ENCODE measurements at regions not wholly inside any gene's neighbourhood (a gene's known extent, or its start where the extent isn't known, plus 50 kb on each side); places are given as distances from the start of the nearest gene placed in this dataset.

- intact Hi-C loops (cut with DNase I) = no loop called here
- Histone ChIP-seq H3K36me3 (no peaks in the 10 kb centered on the region), H3K9me3 (no peaks in the 10 kb centered on the region), H3K4me1 (peaks cover 0 to 23% (median 10%) of the 10 kb centered on the region in 3 donors), H3K4me3 (no peak overlapping the region), H3K27me3 (peaks cover 0 to 42% (median 0%) of the 10 kb centered on the region in 4 donors), H3K27ac (no peak overlapping the region)
- WGBS, 2 donors = 84% methylated on average over 4 of the region's 4 CpGs
- DNase-seq = no peak
- TF ChIP-seq, protein P1, sequence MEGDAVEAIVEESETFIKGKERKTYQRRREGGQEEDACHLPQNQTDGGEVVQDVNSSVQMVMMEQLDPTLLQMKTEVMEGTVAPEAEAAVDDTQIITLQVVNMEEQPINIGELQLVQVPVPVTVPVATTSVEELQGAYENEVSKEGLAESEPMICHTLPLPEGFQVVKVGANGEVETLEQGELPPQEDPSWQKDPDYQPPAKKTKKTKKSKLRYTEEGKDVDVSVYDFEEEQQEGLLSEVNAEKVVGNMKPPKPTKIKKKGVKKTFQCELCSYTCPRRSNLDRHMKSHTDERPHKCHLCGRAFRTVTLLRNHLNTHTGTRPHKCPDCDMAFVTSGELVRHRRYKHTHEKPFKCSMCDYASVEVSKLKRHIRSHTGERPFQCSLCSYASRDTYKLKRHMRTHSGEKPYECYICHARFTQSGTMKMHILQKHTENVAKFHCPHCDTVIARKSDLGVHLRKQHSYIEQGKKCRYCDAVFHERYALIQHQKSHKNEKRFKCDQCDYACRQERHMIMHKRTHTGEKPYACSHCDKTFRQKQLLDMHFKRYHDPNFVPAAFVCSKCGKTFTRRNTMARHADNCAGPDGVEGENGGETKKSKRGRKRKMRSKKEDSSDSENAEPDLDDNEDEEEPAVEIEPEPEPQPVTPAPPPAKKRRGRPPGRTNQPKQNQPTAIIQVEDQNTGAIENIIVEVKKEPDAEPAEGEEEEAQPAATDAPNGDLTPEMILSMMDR (IDR thresholded peaks at IDR 0.05) = no peak
- no peak for TF ChIP-seq POLR2A (IDR thresholded peaks at IDR 0.05)
Measured at GRCh38 chr9:96084331-96084734, 208.8 kb downstream of the ERCC6L2 start.

DNA sequence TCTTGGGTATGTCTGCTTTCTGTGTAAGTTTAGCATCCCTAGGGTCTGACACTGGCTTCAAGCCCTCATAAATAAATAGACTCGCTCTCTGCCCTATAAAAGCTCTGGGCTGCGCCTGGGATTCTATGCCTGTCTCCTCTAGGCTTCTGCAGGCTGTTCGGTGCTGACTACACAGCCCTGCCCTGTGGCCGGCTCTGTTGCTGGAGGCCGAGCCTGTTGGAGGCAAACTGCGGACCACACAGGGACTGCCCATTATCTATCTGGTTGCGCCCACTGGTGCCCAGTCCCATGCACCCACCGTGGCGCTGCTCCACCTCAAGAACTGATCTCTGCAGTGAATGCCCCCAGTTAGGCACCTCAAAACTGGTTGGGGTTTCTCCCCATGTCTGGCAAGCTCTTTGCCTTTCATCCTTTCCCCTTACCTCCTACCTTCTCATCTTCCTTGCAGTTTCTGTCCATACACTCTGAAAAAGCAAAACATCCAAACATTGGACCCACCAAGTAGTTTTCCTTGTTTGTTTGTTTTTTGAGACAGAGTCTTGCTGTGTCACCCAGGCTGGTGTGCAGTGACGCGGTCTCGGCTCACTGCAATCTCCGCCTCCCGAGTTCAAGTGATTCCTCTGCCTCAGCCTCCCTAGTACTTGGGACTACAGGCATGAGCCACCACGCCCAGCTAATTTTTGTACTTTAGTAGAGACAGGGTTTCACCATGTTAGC lies 207.2 kb downstream of the ERCC6L2 start:
- Histone ChIP-seq H3K4me1 (peaks cover 0 to 23% (median 10%) of the 10 kb centered on the region in 3 donors), H3K36me3 (no peaks in the 10 kb centered on the region), H3K27ac (no peak overlapping the region), H3K9me3 (no peaks in the 10 kb centered on the region), H3K4me3 (no peak overlapping the region), H3K27me3 (peaks cover 0 to 35% (median 0%) of the 10 kb centered on the region in 4 donors)
- intact Hi-C loops (cut with DNase I) = no loop called here
- 92 to 93% methylated on average over 11 to 13 of the region's 15 CpGs for WGBS, 2 donors
- no peak for DNase-seq
- TF ChIP-seq, protein P1 (IDR thresholded peaks at IDR 0.05) = no peak
- no peak for TF ChIP-seq POLR2A (IDR thresholded peaks at IDR 0.05)

- intact Hi-C loops (cut with DNase I) = no loop called here
- H3K4me3 ChIP-seq = peak overlapping the region in 1 of 4 donors; percentile 12
- H3K27ac ChIP-seq = peak overlapping the region; percentile 5 to 68 (median 36)
- no peaks in the 10 kb centered on the region for H3K9me3 ChIP-seq
- peaks cover 0 to 14% (median 0%) of the 10 kb centered on the region in 4 donors for H3K27me3 ChIP-seq
- peaks cover 0 to 23% (median 10%) of the 10 kb centered on the region in 3 donors for H3K4me1 ChIP-seq
- TF ChIP-seq POLR2A (IDR thresholded peaks at IDR 0.05) = no peak
- TF ChIP-seq, protein P1 (IDR thresholded peaks at IDR 0.05) = no peak
- no peaks in the 10 kb centered on the region for H3K36me3 ChIP-seq
- no peak for DNase-seq
- 22 to 68% methylated on average over 4 to 6 of the region's 8 CpGs for WGBS, 2 donors
Measured at GRCh38 chr9:96080364-96080763, 204.9 kb downstream of the ERCC6L2 start.

DNA sequence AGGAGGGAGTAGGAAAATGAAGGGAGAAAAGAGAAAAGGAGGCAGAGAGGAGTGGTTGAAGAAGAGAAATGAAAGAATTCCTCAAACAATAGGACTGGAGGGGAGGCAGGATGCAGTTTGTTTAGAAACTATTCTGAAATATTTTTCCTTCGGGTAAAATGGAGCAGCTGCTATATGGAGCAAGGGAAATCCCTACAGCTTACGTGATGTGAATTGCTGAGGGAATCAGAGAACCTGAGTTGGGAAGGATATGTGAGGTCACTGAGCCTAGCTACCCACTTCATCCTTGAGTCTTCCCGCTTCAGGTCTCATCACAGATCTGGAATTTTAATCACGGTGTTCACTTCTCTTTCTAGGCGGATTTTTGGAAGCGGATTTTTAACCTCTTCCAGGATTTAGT lies 204.3 kb downstream of the ERCC6L2 start:
- no peak for DNase-seq
- intact Hi-C loops (cut with DNase I) = no loop called here
- Histone ChIP-seq H3K4me3 (no peak overlapping the region), H3K36me3 (no peaks in the 10 kb centered on the region), H3K27ac (peak overlapping the region in 3 of 4 donors; percentile 5 to 68 (median 38)), H3K4me1 (peaks cover 0 to 23% (median 10%) of the 10 kb centered on the region in 3 donors), H3K9me3 (no peaks in the 10 kb centered on the region), H3K27me3 (peaks cover 0 to 12% (median 0%) of the 10 kb centered on the region in 4 donors)
- TF ChIP-seq, protein P1 (IDR thresholded peaks at IDR 0.05) = no peak
- TF ChIP-seq POLR2A (IDR thresholded peaks at IDR 0.05) = no peak
- WGBS, 2 donors = 36 to 39% methylated on average over 6 of the region's 6 CpGs

GRCh38 chr9:96078897-96079490 lies 203.5 kb downstream of the ERCC6L2 start:
- DNase-seq = no peak
- intact Hi-C loops (cut with DNase I) = no loop called here
- 67% methylated on average over 4 of the region's 4 CpGs for WGBS, 2 donors
- peaks cover 0 to 12% (median 0%) of the 10 kb centered on the region in 4 donors for H3K27me3 ChIP-seq
- peaks cover 0 to 23% (median 10%) of the 10 kb centered on the region in 3 donors for H3K4me1 ChIP-seq
- TF ChIP-seq POLR2A (IDR thresholded peaks at IDR 0.05) = no peak
- TF ChIP-seq, protein P1 (IDR thresholded peaks at IDR 0.05) = no peak
- H3K9me3 ChIP-seq = no peaks in the 10 kb centered on the region
- H3K27ac ChIP-seq = peak overlapping the region in 2 of 4 donors; percentile 2 to 68
- no peaks in the 10 kb centered on the region for H3K36me3 ChIP-seq
- no peak overlapping the region for H3K4me3 ChIP-seq

All from esophagus squamous epithelium (tissue), 5 donors.